ENCODE measurements at regions not wholly inside any gene's neighbourhood (a gene's known extent, or its start where the extent isn't known, plus 50 kb on each side); places are given as distances from the start of the nearest gene placed in this dataset.

GRCh38 chr12:114878781-114879180 is 194.8 kb upstream of the TBX3 start:
- no peaks in the 10 kb centered on the region for H3K36me3 Mint-ChIP-seq (ENCODE audit: low read depth)
- H3K9me3 Mint-ChIP-seq, result no peaks in the 10 kb centered on the region
- H3K4me3 Mint-ChIP-seq, result no peak overlapping the region
- TF ChIP-seq CTCF (IDR thresholded peaks at IDR 0.05), result no peak
- DNase-seq, result no peak
- peaks cover 33% of the 10 kb centered on the region for H3K4me1 Mint-ChIP-seq
- peaks cover 19% of the 10 kb centered on the region for H3K27me3 Mint-ChIP-seq (ENCODE audit: low read depth, poor library complexity)
- no peak overlapping the region for H3K27ac Mint-ChIP-seq

DNA sequence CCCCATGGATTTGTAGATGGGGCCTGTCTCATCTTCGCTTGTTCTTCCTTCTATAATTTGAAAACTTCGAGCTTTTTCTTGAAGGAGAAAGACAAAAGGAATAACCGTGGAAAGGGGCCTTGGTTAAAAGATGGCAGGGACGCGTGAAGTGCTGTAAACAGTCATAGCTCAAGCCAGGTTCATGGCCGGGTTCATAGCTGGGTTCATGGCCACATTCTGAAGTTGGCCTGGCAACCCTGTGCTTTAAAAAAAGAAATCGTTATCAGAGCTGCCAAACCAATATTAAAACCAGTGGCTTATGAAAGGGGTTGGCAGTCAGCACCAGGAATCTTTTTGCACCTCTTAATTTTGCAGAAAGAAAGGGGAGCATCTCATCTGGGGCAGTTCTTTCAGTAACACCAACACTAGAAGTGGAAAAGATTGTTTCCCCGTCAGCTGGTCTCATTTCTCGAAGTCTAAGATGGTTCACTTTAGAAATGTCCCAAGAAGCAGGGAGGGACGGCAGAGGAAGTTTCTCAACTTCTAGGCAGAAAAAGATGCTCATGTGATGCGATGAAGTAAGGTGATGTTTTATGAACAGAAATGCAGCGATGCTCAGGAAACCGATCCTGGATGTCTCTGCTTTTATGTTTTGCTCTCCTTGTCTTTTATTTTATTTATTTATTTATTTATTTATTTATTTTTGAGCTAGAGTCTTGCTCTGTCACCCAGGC is 193.1 kb upstream of the TBX3 start:
- Mint-ChIP-seq H3K4me1 (peaks cover 33% of the 10 kb centered on the region), H3K27me3 (ENCODE audit: low read depth, poor library complexity) (peaks cover 6% of the 10 kb centered on the region), H3K9me3 (no peaks in the 10 kb centered on the region), H3K36me3 (ENCODE audit: low read depth) (no peaks in the 10 kb centered on the region), H3K27ac (no peak overlapping the region), H3K4me3 (no peak overlapping the region)
- TF ChIP-seq CTCF (IDR thresholded peaks at IDR 0.05), result no peak
- no peak for DNase-seq

- Mint-ChIP-seq H3K27ac (peak overlapping the region; percentile 72), H3K4me1 (peaks cover 33% of the 10 kb centered on the region), H3K9me3 (no peaks in the 10 kb centered on the region), H3K4me3 (no peak overlapping the region), H3K27me3 (ENCODE audit: low read depth, poor library complexity) (peaks cover 10% of the 10 kb centered on the region), H3K36me3 (ENCODE audit: low read depth) (no peaks in the 10 kb centered on the region)
- no peak for TF ChIP-seq CTCF (IDR thresholded peaks at IDR 0.05)
- peak; percentile 28 for DNase-seq
Measured at GRCh38 chr12:114875313-114875712, 191.3 kb upstream of the TBX3 start.

GRCh38 chr12:114873656-114874055 is 189.7 kb upstream of the TBX3 start:
- Mint-ChIP-seq H3K4me3 (no peak overlapping the region), H3K36me3 (ENCODE audit: low read depth) (no peaks in the 10 kb centered on the region), H3K4me1 (peaks cover 37% of the 10 kb centered on the region), H3K27me3 (ENCODE audit: low read depth, poor library complexity) (peaks cover 15% of the 10 kb centered on the region), H3K27ac (no peak overlapping the region), H3K9me3 (no peaks in the 10 kb centered on the region)
- TF ChIP-seq CTCF (IDR thresholded peaks at IDR 0.05), result no peak
- no peak for DNase-seq

GRCh38 chr12:114868995-114869834 is 185.2 kb upstream of the TBX3 start:
- H3K27ac Mint-ChIP-seq, result no peak overlapping the region
- peaks cover 25% of the 10 kb centered on the region for H3K4me1 Mint-ChIP-seq
- peaks cover 32% of the 10 kb centered on the region for H3K27me3 Mint-ChIP-seq (ENCODE audit: low read depth, poor library complexity)
- DNase-seq, result no peak
- H3K4me3 Mint-ChIP-seq, result no peak overlapping the region
- TF ChIP-seq CTCF (IDR thresholded peaks at IDR 0.05), result no peak
- no peaks in the 10 kb centered on the region for H3K36me3 Mint-ChIP-seq (ENCODE audit: low read depth)
- H3K9me3 Mint-ChIP-seq, result no peaks in the 10 kb centered on the region

All from nephron progenitor cell (in vitro differentiated cells).